ENCODE measurements at regions not wholly inside any gene's neighbourhood (a gene's known extent, or its start where the extent isn't known, plus 50 kb on each side); places are given as distances from the start of the nearest gene placed in this dataset.
A peak's percentile ranks its signal among the peaks of the same experiment; 100 is the strongest.
"Not testable (repeated sequence)": the region's sequence is repeated elsewhere in the genome, so short reads cannot be mapped to it uniquely, and the experiment has no call there.

- no peaks in the 10 kb centered on the region for H3K9me3 ChIP-seq (ENCODE audit: control insufficient read depth, insufficient read depth, low read length)
- no peaks in the 10 kb centered on the region for H3K4me1 ChIP-seq (ENCODE audit: control insufficient read depth, insufficient read depth, low read length)
- no peaks in the 10 kb centered on the region for H3K27me3 ChIP-seq (ENCODE audit: control insufficient read depth, insufficient read depth, low read length)
- 83% methylated on average over 1 of the region's 3 CpGs for WGBS (ENCODE audit: insufficient coverage)
- peak in 1 of 6 donors; percentile 61 for DNase-seq (ENCODE audit: low read depth in 4 of 6, low spot score in 6 of 6)
- no peaks in the 10 kb centered on the region for H3K36me3 ChIP-seq (ENCODE audit: control insufficient read depth, insufficient read depth, low read length)
- H3K4me3 ChIP-seq (ENCODE audit: low read depth, low read length) = no peak overlapping the region
- no peak overlapping the region for H3K27ac ChIP-seq (ENCODE audit: low read depth, low read length)
Measured at GRCh38 chr6:97732045-97732444, 449.0 kb upstream of the MMS22L start.

GRCh38 chr6:97757575-97757974 is 474.6 kb upstream of the MMS22L start:
- H3K27ac ChIP-seq (ENCODE audit: low read depth, low read length) = no peak overlapping the region
- WGBS (ENCODE audit: insufficient coverage) = 94% methylated on average over 2 of the region's 3 CpGs
- no peaks in the 10 kb centered on the region for H3K36me3 ChIP-seq (ENCODE audit: control insufficient read depth, insufficient read depth, low read length)
- peaks cover 2% of the 10 kb centered on the region for H3K9me3 ChIP-seq (ENCODE audit: control insufficient read depth, insufficient read depth, low read length)
- DNase-seq (ENCODE audit: low read depth in 4 of 6, low spot score in 6 of 6) = no peak
- no peak overlapping the region for H3K4me3 ChIP-seq (ENCODE audit: low read depth, low read length)
- no peaks in the 10 kb centered on the region for H3K27me3 ChIP-seq (ENCODE audit: control insufficient read depth, insufficient read depth, low read length)
- no peaks in the 10 kb centered on the region for H3K4me1 ChIP-seq (ENCODE audit: control insufficient read depth, insufficient read depth, low read length)

- Histone ChIP-seq H3K27ac (ENCODE audit: low read depth, low read length) (no peak overlapping the region), H3K4me1 (ENCODE audit: control insufficient read depth, insufficient read depth, low read length) (no peaks in the 10 kb centered on the region), H3K36me3 (ENCODE audit: control insufficient read depth, insufficient read depth, low read length) (no peaks in the 10 kb centered on the region), H3K27me3 (ENCODE audit: control insufficient read depth, insufficient read depth, low read length) (no peaks in the 10 kb centered on the region), H3K9me3 (ENCODE audit: control insufficient read depth, insufficient read depth, low read length) (no peaks in the 10 kb centered on the region), H3K4me3 (ENCODE audit: low read depth, low read length) (no peak overlapping the region)
- WGBS (ENCODE audit: insufficient coverage) = no CpG with 5 or more reads among the region's 1 CpG
- DNase-seq (ENCODE audit: low read depth in 4 of 6, low spot score in 6 of 6) = peak in 2 of 6 donors; percentile 5 to 22
Measured at GRCh38 chr6:97765461-97765860, 482.4 kb upstream of the MMS22L start.

- H3K27me3 ChIP-seq (ENCODE audit: control insufficient read depth, insufficient read depth, low read length) = no peaks in the 10 kb centered on the region
- H3K9me3 ChIP-seq (ENCODE audit: control insufficient read depth, insufficient read depth, low read length) = no peaks in the 10 kb centered on the region
- no peak for DNase-seq (ENCODE audit: low read depth in 4 of 6, low spot score in 6 of 6)
- no peak overlapping the region for H3K27ac ChIP-seq (ENCODE audit: low read depth, low read length)
- H3K4me1 ChIP-seq (ENCODE audit: control insufficient read depth, insufficient read depth, low read length) = no peaks in the 10 kb centered on the region
- WGBS (ENCODE audit: insufficient coverage) = no CpG with 5 or more reads among the region's 2 CpGs
- H3K4me3 ChIP-seq (ENCODE audit: low read depth, low read length) = no peak overlapping the region
- H3K36me3 ChIP-seq (ENCODE audit: control insufficient read depth, insufficient read depth, low read length) = no peaks in the 10 kb centered on the region
Measured at GRCh38 chr6:97771372-97771771, 488.4 kb upstream of the MMS22L start.

- Histone ChIP-seq H3K4me1 (ENCODE audit: control insufficient read depth, insufficient read depth, low read length) (no peaks in the 10 kb centered on the region), H3K27me3 (ENCODE audit: control insufficient read depth, insufficient read depth, low read length) (no peaks in the 10 kb centered on the region), H3K36me3 (ENCODE audit: control insufficient read depth, insufficient read depth, low read length) (no peaks in the 10 kb centered on the region), H3K27ac (ENCODE audit: low read depth, low read length) (no peak overlapping the region), H3K4me3 (ENCODE audit: low read depth, low read length) (no peak overlapping the region), H3K9me3 (ENCODE audit: control insufficient read depth, insufficient read depth, low read length) (no peaks in the 10 kb centered on the region)
- no peak for DNase-seq (ENCODE audit: low read depth in 4 of 6, low spot score in 6 of 6)
- 91% methylated on average over 5 of the region's 5 CpGs for WGBS (ENCODE audit: insufficient coverage)
Measured at GRCh38 chr6:97775012-97775411, 492.0 kb upstream of the MMS22L start.

GRCh38 chr6:97778290-97779038 is 495.4 kb upstream of the MMS22L start:
- no peaks in the 10 kb centered on the region for H3K36me3 ChIP-seq (ENCODE audit: control insufficient read depth, insufficient read depth, low read length)
- no peak overlapping the region for H3K27ac ChIP-seq (ENCODE audit: low read depth, low read length)
- no peak for DNase-seq (ENCODE audit: low read depth in 4 of 6, low spot score in 6 of 6)
- H3K4me1 ChIP-seq (ENCODE audit: control insufficient read depth, insufficient read depth, low read length) = no peaks in the 10 kb centered on the region
- no peaks in the 10 kb centered on the region for H3K27me3 ChIP-seq (ENCODE audit: control insufficient read depth, insufficient read depth, low read length)
- WGBS (ENCODE audit: insufficient coverage) = no CpG with 5 or more reads among the region's 5 CpGs
- H3K4me3 ChIP-seq (ENCODE audit: low read depth, low read length) = no peak overlapping the region
- no peaks in the 10 kb centered on the region for H3K9me3 ChIP-seq (ENCODE audit: control insufficient read depth, insufficient read depth, low read length)

GRCh38 chr6:97779039-97779766 is 496.2 kb upstream of the MMS22L start:
- H3K4me1 ChIP-seq (ENCODE audit: control insufficient read depth, insufficient read depth, low read length); H3K27ac ChIP-seq (ENCODE audit: low read depth, low read length); H3K27me3 ChIP-seq (ENCODE audit: control insufficient read depth, insufficient read depth, low read length); DNase-seq (ENCODE audit: low read depth in 4 of 6, low spot score in 6 of 6); H3K4me3 ChIP-seq (ENCODE audit: low read depth, low read length); H3K36me3 ChIP-seq (ENCODE audit: control insufficient read depth, insufficient read depth, low read length); H3K9me3 ChIP-seq (ENCODE audit: control insufficient read depth, insufficient read depth, low read length): not testable (repeated sequence)
- no CpG with 5 or more reads among the region's 6 CpGs for WGBS (ENCODE audit: insufficient coverage)

GRCh38 chr6:97790926-97791590 is 508.0 kb upstream of the MMS22L start:
- Histone ChIP-seq H3K9me3 (ENCODE audit: control insufficient read depth, insufficient read depth, low read length) (no peaks in the 10 kb centered on the region), H3K27me3 (ENCODE audit: control insufficient read depth, insufficient read depth, low read length) (no peaks in the 10 kb centered on the region), H3K36me3 (ENCODE audit: control insufficient read depth, insufficient read depth, low read length) (peaks cover 5% of the 10 kb centered on the region), H3K27ac (ENCODE audit: low read depth, low read length) (no peak overlapping the region), H3K4me3 (ENCODE audit: low read depth, low read length) (no peak overlapping the region), H3K4me1 (ENCODE audit: control insufficient read depth, insufficient read depth, low read length) (no peaks in the 10 kb centered on the region)
- no peak for DNase-seq (ENCODE audit: low read depth in 4 of 6, low spot score in 6 of 6)
- WGBS (ENCODE audit: insufficient coverage) = 96% methylated on average over 20 of the region's 20 CpGs

- Histone ChIP-seq H3K27me3 (ENCODE audit: control insufficient read depth, insufficient read depth, low read length) (no peaks in the 10 kb centered on the region), H3K36me3 (ENCODE audit: control insufficient read depth, insufficient read depth, low read length) (no peaks in the 10 kb centered on the region), H3K27ac (ENCODE audit: low read depth, low read length) (no peak overlapping the region), H3K4me3 (ENCODE audit: low read depth, low read length) (no peak overlapping the region), H3K9me3 (ENCODE audit: control insufficient read depth, insufficient read depth, low read length) (no peaks in the 10 kb centered on the region), H3K4me1 (ENCODE audit: control insufficient read depth, insufficient read depth, low read length) (no peaks in the 10 kb centered on the region)
- DNase-seq (ENCODE audit: low read depth in 4 of 6, low spot score in 6 of 6) = peak in 2 of 6 donors; percentile 16 to 48
Measured at GRCh38 chr6:97805596-97805995, 522.6 kb upstream of the MMS22L start.

All from spinal cord (tissue), 9 donors.